ENCODE measurements at regions not wholly inside any gene's neighbourhood (a gene's known extent, or its start where the extent isn't known, plus 50 kb on each side); places are given as distances from the start of the nearest gene placed in this dataset.
"Not testable (repeated sequence)": the region's sequence is repeated elsewhere in the genome, so short reads cannot be mapped to it uniquely, and the experiment has no call there.

DNA sequence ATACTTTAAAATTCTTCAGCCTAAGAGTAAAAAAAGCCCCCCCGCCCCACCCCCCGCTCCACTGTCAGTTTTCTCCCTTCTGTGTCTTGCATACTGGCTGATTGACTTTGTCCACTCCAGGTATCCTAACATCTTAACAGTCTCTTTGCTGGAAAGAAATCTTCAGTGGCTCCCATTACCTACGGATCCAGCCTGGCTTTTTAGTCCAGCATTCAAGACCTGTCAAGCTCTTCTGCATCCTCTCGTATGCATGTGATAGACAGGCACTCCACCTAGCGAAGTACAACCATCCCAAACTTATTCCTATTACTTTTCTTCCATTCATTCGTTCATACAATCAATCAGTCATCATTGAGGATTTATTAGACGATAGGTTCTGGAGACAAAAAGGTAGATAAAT, 288.1 kb downstream of the MYCN start:
- DNase-seq: no peak

DNA sequence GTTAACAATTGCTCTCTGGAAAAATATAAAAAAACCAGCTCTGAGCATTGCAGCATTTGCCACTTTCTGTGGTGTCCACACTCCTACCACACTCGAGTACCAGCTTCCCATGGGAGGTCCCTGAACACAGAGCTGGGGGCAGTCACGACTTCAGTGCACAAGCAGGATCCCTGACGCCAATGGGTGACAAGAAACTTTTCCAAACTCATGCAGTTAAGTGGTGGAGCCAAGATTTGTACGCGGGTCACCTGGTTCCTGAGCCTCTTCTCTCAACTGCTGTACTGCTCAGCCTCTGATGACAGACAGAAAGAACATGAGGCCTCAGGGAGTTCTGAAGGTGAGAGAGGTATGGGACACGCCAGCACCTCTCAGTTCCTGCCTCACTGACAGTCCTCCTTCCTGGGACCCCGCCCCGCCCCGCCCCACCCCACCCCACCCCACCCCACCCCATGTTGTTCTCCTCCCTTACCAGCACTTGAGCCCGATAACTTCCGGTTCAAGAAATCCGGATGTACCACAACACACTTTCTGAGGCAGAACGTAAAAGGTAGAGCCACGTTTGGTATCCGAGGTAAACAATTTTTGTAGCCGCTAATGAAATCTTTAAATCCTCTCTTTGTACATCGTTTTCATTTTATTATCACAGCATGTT, 287.6 kb downstream of the MYCN start:
- DNase-seq: no peak

DNA sequence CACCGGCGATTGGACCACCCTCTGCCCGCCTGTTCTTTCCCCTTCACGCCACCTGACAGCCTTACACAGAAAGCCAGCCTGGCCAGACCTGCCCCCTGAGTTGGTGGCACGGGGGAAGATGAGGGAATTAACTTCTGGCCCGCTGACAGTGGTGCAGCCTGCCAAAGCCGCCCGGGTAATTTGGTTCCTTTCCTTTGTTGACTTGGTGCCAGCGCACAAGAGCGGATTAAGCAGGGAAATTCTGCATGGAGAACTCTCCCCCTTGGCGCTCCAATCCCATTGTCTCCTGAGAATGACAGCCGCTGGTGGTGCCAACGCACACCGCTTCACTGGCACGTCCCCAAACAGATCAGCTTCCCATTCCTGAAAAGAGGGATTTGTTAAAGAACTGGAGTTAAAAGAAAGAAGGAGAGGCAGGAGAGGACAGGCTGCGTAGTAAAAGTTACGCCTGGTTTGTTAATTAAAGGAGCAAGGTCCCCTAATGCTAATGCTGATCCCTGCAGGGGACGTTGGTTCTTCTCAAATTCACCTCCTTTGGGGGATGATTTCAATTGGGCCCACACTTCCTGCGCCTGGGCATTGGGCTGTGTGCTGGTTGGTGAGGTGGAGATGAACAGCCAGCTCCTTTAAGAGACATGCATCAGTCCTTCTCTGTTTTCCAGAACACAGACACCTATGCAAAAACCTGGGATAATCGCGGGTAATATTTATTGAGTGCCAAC, 286.8 kb downstream of the MYCN start:
- no peak for DNase-seq

DNA sequence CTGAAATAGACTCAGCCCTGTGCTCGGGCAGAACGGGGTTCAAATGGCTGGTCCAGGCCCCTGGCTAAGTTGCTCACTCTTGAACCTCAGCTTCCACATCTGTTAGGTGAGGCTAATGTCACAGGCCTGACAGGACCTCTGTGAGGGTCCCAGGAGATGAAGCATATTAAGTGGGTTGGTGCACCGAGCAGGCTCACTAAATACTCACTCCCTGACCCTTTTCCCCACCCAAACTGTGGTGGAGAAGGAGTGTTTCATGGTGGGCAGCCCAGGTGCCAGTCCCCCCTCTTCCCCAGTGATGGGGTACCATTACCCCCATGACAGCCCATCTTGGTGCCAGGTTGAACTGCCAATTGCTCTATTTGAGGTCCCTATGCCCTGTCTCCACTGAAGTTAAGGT, 286.0 kb downstream of the MYCN start:
- DNase-seq: no peak

DNA sequence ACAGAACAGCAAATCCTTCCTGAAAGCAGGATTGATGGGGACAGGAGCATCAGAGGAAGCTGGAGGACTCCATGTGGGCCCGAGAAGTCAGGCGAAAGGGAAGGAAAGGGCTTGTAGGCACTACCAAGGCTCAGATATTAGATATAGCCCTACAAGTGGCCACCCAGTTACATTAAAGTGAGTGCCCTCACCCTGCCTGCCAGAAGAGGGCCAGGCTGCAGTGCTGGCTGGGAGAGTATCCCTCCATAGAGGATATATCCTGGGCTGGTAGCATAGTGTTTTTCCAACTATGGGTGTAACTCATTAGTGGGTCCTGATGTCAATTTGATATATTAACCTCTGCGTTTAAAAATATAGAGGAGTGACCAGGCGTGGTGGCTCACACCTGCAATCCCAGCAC, 285.2 kb downstream of the MYCN start:
- no peak for DNase-seq

DNA sequence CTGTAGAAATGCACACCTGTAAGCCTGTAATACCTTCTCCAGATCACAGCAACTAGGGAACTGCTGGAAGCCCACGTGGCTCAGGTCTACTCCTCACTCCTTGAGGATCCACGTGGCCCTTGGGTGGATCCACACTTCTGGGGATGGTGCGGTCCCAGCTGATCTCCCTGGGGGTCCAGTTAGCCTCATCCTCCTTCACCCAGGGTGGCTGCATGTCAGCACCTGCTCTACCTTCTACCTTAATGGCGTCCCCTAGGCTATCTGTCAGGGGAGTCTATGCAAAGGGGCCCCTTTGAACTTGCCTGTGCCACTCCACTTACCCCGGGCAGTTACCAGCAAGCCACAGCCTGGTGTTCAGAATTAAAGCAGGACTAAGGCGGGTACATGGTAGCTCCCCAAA, 284.7 kb downstream of the MYCN start:
- DNase-seq: no peak

DNA sequence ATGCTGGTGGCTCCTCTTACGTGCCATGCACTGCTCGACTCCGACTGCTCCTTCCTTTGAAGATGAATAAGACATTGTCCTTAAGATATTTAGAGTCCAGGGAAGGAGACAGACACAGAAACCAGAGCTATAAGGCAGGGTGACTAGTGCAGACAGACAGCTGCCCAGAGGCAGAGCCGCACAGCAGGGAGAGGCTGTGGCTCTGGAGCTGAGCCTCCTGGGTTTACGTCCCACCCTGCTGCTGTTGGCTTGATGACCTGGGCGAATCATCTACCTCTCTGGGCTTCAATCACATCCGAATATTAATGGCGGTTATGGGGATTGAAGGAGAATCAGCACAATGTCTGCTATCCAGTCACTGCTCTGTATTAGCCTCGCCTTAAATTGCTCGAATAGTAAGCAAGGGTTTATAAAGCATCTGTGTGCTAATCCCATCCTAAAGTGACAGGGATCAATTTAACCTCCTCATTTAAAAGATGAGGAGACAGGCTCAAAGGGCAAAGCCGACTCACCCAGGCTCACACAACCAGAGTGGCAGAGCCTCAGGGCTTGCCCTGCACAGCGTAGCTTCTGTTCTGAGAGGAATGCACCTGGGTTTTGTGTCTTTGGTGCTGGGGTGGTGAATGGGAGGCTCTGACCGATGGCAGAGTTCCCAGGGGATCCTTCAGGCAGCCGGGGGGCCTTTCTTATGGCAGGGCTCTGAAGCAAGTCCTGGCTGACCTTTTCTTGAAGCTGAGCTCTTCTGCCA, 284.1 kb downstream of the MYCN start:
- no peak for DNase-seq

DNA sequence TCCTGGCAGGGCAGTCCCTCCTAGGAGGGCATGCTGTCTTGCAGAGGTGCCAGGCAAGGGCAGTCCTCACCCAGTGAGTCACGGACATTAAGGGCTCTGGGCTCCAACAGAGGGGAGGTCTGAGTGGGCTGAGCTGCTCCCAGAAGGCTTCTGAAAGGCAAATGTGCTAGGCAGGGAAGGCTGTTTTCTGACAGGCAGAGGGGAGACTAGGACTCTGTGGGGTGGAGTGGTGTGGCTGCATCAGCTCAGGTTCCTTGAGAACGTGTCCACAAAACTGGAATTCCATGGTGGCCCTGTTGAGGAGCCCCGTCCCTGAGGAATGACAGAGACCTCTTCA, 283.5 kb downstream of the MYCN start:
- no peak for DNase-seq

DNA sequence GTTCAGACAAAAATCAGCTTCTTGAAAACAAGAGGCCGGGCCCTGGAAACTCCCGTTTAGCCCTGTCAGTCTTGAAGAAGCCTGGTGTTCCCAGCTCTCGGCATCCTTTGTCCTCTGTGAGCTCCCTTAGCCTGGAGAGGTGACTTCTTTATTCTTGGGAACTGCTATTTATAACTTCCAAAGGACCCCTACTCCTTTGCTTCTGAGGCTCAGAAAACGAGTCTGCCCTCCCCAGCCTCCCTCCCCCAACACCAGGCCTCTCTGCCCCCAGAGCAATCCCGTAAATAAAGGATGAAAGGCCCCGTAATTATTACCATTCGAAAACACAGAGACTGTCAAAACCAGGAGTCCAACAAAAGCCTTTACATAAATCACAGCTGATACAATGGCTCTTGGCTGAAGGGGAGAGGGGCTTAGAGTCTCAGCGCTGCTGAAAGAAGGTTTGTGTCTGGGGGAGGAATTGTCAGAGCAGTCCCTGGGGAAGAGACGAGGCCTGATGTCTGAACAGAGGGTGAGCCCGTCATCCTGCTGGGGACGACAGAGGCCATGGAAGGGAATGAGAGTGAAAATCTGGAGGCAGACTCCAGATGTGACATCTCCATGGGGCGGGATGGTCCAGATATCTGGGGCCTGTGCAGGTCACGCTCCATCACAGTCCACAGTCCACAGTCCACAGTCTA, 283.0 kb downstream of the MYCN start:
- no peak for DNase-seq

DNA sequence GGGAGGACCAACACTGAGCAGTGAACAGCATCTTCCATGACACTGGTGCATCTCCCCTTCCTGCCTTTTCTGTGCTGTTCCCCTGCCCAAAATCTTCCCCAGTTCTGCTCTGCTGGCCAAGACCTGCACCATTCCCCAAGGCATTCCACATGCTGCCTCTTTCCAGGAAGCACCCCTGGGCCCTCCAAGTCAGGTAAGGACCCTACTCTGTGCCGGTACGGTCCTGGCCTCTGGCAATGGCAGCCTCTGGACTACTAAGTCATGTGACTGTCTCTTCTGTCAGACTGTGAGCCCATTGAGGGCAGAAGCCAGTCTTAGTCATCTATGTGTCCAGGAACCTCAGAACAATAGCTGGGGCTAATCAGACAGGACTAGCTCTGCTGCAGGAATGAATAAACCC, 282.0 kb downstream of the MYCN start:
- no peak for DNase-seq

DNA sequence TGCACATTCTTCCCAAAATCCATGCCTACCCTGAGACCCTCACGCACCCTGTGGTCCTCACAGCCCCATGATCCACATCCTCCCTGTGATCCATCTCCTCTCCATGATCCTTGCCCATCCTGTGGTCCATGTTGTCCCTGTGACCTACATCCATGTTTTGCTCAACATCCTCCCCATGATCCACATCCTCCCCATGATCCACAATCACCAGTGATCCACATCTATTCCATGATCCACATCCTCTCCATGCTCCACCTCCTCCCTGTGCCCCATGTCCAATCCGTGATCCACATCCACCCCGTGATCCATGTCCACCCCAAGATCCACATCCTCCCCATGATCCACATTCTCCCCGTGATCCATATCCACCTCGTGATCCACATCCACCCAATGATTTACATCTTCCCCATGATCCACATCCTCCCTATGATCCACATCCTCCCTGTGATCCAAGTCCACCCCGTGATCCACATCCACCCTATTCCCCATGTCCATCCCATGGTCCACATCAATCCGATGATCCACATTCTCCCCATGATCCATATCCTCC, 281.2 kb downstream of the MYCN start:
- DNase-seq: no peak

DNA sequence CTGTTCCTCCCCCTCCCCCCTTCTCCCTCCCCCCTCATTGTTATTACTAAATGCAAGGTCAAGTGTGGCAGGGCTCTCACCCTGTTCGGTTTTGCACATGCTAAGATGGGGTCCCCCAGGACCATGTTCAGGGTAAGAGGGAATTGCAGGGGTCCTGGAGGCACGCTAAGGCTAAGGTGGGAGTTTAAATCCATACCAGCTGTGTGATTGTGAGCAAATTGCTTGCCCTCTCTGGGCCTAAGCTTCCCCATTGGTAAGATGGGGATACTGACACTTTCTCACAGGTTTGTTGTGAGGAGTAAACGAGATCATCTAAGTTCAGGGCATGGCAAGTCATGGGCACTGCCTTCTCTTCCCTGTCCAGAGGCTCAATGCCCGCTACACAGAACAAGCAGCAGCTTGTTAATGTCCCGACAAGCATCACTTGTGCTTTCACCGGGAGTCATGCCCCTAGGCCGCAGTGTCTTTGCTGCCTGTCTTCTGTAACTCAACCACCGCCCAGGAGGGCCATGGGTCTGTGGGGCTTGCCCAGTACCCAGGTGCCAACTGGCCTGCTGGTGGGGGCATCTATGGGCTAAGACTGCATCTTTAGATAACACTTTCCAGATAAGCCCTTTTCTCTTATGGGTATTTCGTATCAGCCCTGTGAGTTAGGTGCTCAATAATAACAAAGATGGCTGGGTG, 279.1 kb downstream of the MYCN start:
- no peak for DNase-seq

DNA sequence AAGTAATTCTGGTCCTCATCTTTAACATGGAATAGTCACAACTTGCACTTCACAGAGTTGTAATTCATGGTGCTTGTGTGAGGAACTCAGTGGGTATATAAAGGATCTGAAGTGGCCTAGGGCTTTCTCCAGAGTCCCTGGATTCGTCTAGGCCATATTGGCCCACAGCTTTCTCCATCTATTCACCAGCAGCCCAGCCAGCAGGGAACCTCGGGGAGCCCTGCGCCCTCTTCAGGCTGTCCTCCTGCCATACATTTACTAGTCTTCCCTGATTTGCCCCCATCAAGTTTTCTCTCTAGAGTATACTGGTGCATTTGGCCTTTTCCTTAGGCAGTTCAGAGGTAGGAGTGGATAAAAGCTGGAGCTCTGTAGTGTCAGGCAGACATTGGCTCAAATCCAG, 278.3 kb downstream of the MYCN start:
- DNase-seq: peak; percentile 58

DNA sequence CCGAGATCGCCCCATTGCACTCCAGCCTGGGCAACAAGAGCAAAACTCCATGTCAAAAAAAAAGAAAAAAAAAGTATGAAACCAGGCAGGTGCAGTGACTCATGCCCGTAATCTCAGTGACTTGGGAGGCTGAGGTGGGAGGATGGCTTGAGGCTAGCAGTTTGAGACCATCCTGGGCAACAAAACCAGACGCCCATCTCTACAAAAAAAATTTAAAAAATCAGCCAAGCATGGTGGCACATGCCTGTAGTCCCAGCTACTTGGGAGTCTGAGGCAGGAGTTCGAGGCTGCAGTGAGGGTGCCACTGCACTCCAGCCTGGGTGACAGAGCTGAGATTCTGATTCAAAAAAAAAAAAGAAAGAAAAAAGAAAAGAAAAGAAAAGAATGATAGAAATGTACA, 277.8 kb downstream of the MYCN start:
- DNase-seq: no peak

DNA sequence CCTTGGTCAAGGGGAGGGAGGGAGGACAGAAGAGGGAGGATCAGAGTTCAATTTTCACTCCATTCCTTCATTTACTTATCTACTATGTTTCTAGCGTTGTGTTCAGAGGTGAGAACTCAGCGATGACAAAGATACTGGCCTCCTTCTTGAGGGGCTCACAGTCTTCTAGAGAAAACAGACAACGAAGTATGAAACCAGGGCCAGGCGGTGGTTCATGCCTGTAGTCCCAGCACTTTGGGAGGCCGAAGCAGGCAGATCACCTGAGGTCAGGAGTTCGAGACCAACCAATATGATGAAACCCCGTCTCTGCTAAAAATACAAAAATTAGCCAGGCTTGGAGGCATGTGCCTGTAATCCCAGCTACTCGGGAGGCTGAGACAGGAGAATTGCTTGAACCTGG, 277.4 kb downstream of the MYCN start:
- DNase-seq: not testable (repeated sequence)

DNA sequence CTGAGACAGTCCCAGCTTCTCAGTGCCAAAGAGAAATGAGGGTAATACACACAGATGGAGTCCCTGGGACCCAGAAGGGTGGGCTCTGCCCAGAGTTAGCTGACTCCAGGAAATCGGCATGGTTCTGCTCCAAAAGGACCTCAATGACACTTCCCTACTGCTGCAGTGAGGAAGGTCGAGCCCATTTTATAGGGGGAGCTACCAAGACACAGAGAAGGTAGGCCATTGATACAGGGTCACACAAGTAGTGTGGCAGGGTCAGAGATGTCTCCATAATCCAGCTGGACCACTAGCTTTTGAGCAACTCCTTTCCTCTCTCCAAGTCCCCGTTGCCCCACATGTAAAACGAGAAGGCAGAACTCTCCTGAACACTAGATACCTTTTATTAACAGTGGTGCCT, 276.9 kb downstream of the MYCN start:
- no peak for DNase-seq

DNA sequence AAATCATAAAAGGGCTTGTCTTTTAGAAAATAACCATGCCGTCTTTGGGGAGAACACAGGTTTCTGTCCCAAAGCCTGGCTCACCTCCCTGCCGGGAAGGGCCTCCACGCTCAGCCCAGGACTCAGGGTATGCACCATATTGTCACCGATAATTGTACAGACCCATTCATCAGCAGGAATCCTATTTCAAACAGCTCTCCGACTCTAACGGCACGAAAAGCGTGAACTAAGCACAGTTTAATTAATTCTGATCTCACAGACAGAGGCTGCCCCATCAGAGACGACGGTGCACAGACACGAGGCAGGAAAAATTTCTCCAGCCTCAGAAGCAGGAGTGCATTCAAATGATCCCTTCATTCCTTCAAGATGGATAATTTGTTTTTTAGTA, 276.2 kb downstream of the MYCN start:
- DNase-seq: no peak

DNA sequence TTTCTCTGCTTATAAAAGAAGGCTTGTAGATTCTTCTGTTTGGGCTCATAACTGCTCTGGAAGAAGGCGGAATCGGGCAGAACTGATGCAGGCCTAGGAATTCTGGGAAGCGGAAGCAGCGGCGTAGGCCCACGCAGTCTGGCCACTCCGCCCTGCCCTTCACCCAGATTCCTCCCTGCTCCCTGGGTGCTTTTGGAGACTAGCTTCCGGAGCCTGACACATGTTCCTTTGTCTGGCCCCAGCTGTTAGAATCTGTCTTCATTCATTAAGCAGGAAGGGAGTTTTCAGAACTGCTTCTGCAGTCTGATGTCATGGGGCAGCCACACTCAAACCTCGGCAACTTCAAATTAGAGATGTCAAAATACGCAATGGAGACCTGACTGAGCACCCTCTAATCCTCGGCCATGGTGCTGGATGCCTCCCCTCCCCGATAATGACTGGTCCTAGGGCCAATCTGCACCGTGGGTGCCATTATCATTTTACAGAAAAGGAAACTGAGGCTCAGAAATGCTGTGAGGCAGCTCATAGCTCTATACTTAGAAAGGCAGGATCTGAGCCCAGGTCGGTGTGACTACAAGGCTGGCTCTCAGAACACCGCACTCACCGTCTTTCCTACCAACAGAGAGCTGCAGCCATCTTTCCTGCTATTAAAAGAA, 275.7 kb downstream of the MYCN start:
- no peak for DNase-seq

DNA sequence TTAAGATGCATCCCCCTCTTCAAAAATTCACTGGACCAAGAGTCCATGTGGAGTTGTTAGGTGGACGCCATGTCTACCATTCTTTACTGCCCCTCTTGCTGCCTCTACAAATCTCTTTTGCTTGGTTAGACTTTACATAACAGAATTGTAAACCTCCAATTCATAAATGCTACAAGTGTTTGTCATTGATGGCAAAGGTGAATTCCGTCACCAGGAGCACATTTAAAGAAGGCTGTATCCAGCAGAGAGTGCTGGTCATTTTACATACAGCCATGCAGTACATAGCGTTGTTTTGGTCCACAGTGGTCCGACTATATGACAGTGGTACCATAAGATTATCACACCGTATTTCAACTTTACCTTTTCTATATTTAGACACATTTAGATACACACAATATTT, 274.5 kb downstream of the MYCN start:
- no peak for DNase-seq

DNA sequence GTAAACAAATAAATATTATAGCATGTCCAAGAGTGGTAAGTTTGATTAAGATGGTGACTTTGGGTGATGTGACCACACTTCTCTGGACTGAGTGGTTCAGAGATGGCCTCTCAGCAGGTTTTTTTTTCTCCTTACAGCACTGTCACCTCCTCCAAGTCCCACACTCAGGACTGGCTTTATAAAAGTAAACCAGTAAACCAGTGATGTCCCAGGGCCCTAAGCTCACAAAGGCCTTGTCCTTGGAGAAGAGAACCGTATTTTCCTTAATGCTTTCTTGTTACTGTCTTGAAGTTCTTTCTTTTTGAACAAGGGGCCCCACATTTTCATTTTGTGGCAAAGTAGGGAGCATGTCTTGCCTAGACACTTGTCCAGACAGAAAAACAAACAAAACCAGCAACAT, 274.0 kb downstream of the MYCN start:
- DNase-seq: no peak

DNA sequence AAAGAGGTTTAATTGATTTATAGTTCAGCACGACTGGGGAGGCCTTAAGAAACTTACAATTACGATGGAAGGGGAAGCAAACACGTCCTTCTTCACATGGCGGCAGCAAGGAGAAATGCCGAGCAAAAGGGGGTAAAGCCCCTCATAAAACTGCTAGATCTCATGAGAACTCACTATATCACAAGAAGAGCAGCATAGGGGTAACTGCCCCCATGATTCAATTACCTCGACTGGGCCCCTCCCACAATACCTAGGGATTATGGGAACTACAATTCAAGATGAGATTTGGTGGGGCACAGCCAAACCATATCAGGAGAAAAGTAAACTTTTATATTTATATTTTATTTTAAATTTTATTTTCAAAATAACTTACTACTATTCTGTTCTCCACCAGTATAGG, 272.0 kb downstream of the MYCN start:
- no peak for DNase-seq

DNA sequence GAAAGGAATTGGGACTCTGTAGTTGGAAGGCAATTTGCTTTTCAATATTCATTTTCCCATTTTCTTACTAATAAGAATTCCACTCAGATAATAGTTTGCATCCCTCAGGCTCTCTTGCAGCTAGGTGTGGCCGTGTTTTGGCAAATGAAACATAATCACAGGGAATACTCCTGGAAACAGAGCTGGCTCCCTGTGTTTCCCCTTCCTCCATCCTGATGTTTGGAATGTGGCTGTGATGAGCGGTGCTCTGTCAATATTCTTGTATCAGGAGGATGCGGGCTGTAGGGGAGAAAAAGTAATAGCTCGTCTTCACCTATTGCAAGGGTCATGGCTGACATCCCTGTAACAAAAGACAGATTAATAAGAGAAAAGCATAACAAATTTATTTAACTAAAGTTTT, 271.0 kb downstream of the MYCN start:
- no peak for DNase-seq
